BLaER1 treated with 17β-estradiol and CSF1 and Interleukin-3, amounts not matched to agents 10 nM and 100 nM (cell line): ENCODE measurements at regions not wholly inside any gene's neighbourhood (a gene's known extent, or its start where the extent isn't known, plus 50 kb on each side); places are given as distances from the start of the nearest gene placed in this dataset.
"Not testable (repeated sequence)": the region's sequence is repeated elsewhere in the genome, so short reads cannot be mapped to it uniquely, and the experiment has no call there.

Experiments
- H3K27ac ChIP-seq, 11 experiments: shearing (Covaris generic); formaldehyde crosslinking; 2 replicates each; pipeline ENCODE4 v1.8.1; 2022
- H3K27me3 ChIP-seq, 11 experiments: shearing (Covaris generic); formaldehyde crosslinking; 2 replicates each; pipeline ENCODE4 v1.8.1; 2022
- H3K36me3 ChIP-seq, 11 experiments: shearing (Covaris generic); formaldehyde crosslinking; 2 replicates each; pipeline ENCODE4 v1.8.1; 2022
- H3K4me1 ChIP-seq, 10 experiments: shearing (Covaris generic); formaldehyde crosslinking; 2 replicates each; pipeline ENCODE4 v1.8.1; 2022
- H3K4me2 ChIP-seq, 11 experiments: shearing (Covaris generic); formaldehyde crosslinking; 2 replicates each; pipeline ENCODE4 v1.8.1; 2022
- H3K4me3 ChIP-seq, 10 experiments: shearing (Covaris generic); formaldehyde crosslinking; 2 replicates each; pipeline ENCODE4 v1.8.1; 2022
- H3K9ac ChIP-seq, 11 experiments: shearing (Covaris generic); formaldehyde crosslinking; 2 replicates each; pipeline ENCODE4 v1.8.1; 2022
- H3K9me3 ChIP-seq, 11 experiments: shearing (Covaris generic); formaldehyde crosslinking; replicated peaks in 1 of 11; 2 replicates each; pipeline ENCODE4 v1.8.1; 2022
- H4K20me1 ChIP-seq, 11 experiments: shearing (Covaris generic); formaldehyde crosslinking; 2 replicates each; pipeline ENCODE4 v1.8.1; 2022
- Cebpa-rat ChIP-seq, 11 experiments: shearing (Covaris generic); IDR thresholded peaks; 2 replicates each; pipeline ENCODE4 v1.8.1; 2022

DNA sequence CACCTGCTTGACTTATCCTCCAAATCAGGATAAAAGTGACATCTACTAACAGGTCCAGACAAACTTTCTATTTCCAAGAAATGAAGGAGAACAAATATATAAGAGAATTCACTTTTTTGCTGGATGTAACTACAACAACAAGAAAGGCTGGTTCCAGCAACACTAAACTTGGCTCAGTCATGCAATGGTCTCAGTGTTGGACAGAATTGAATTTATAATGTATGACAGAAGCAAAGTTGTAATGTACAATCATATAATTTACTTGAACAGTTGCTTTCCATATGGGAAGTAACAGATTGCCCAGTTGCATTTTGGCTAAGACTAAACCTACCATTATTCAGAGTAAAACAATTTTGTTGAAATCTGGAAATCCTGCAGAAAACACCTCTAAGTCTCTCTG lies 183.3 kb upstream of the INTU start:
- Histone ChIP-seq H3K9me3 (no peaks in the 10 kb centered on the region), H3K9ac (no peak overlapping the region), H3K27ac (no peak overlapping the region), H3K27me3 (no peaks in the 10 kb centered on the region), H3K4me1 (no peaks in the 10 kb centered on the region), H3K4me2 (no peak overlapping the region), H3K4me3 (no peak overlapping the region), H3K36me3 (no peaks in the 10 kb centered on the region), H4K20me1 (no peaks in the 10 kb centered on the region)
- no peak for TF ChIP-seq Cebpa-rat (IDR thresholded peaks at IDR 0.05)

DNA sequence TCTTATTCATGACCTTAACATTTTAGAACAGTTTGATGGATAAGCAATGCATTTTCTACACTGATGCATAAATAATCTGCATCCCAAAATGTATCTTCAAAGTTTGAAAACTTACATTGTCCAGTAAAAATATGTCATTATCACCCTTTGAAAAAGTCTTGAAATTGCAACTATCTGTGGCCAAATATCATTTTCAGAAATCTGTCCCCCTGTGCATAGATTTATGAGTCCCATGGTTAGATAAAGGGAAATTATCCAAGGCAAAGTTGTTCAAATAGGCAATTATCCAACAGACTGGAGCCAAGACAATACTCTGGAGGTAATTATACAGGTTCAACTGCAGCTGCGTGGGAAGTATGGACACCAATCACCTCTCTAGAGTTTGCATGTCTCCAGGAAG lies 182.5 kb upstream of the INTU start:
- Histone ChIP-seq H3K36me3 (no peaks in the 10 kb centered on the region), H3K4me1 (no peaks in the 10 kb centered on the region), H4K20me1 (no peaks in the 10 kb centered on the region), H3K27me3 (no peaks in the 10 kb centered on the region), H3K27ac (no peak overlapping the region), H3K4me2 (no peak overlapping the region), H3K9me3 (no peaks in the 10 kb centered on the region), H3K9ac (no peak overlapping the region), H3K4me3 (no peak overlapping the region)
- TF ChIP-seq Cebpa-rat (IDR thresholded peaks at IDR 0.05), result no peak

DNA sequence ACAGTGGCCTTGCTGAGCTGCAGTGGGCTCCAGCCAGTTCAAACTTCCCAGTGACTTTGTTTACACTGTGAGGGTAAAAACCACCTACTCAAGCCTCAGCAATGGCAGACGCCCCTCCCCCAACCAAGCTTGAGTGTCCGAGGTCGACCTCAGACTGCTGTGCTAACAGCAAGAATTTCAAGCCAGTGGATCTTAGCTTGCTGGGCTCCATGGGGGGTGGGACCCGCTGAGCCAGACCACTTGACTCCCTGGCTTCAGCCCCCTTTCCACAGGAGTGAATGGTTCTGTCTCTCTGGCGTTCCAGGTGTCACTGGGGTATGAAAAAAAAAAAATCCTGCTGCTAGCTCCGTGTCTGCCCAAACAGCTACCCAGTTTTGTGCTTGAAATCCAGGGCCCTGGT lies 168.9 kb upstream of the INTU start:
- Histone ChIP-seq H3K9ac (no peak overlapping the region), H4K20me1 (no peaks in the 10 kb centered on the region), H3K4me2 (no peak overlapping the region), H3K4me3 (no peak overlapping the region), H3K27me3 (no peaks in the 10 kb centered on the region), H3K4me1 (no peaks in the 10 kb centered on the region), H3K36me3 (no peaks in the 10 kb centered on the region), H3K27ac (no peak overlapping the region), H3K9me3 (peaks cover 0 to 4% (median 0%) of the 10 kb centered on the region in 11 experiments; a peak in 2 of 22 replicates)
- TF ChIP-seq Cebpa-rat (IDR thresholded peaks at IDR 0.05), result no peak

DNA sequence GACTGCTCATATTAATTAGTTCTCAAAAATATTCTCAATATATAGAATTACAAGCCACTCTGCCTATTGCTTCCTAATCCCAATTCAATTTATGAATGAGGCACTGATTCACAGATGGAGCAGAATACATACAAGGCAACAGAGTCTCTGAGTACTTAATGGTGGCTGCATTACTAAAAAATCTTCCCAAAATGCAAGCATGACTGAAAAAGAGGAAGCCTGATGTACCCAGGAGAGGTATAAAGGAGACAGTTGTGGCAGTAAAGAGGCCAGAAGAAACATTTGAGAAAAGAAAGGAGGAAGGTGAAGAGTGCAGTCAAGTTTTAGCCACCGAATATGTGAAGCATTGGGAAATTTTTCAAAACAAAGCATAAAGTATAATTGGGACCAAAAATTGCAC lies 163.2 kb upstream of the INTU start:
- TF ChIP-seq Cebpa-rat (IDR thresholded peaks at IDR 0.05), result no peak
- Histone ChIP-seq H3K27me3 (no peaks in the 10 kb centered on the region), H3K9me3 (peaks cover 0 to 9% (median 3%) of the 10 kb centered on the region in 11 experiments; a peak in 8 of 22 replicates), H4K20me1 (no peaks in the 10 kb centered on the region), H3K36me3 (no peaks in the 10 kb centered on the region), H3K9ac (no peak overlapping the region), H3K4me2 (no peak overlapping the region), H3K4me3 (no peak overlapping the region), H3K27ac (no peak overlapping the region), H3K4me1 (no peaks in the 10 kb centered on the region)

DNA sequence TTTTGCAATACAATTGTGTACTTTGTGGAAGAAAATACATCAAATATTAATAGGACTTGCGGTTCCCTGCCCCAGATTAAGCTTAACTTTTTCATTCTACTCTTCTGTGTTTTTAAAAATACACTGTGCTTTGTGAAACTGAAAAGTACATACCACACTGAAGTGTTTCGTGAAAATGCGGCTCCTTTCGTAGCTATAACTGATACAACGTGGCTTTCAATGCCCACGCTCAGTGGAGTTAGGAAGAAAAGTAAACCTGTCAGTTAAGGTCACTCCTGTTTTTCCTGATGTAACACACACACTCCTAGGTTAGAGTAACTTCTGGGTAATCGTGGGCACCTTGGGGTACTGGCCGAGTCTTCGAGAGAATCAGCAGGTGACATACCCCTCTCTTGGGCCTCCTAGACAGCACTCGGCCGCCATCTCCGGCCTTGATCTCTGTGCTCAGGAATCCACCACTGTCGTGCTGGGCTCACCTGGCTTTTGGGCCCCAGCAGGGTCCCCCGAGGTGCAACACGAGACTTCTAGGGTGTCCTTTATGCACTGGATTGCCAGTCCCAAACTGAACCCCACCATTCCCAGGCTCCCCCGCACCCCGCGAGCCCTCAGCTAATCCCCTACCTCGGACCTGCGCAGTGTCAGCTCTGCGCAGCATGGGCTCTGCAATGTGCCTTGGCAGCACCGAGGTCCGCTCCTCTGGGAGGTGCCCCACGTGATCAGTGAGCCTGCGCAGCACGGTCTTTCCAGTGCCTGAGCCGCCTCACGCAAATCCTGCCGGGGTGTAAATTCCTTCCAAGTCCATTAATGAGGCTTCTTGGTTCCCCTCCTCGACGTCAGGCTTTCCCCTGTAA lies 162.6 kb upstream of the INTU start:
- Histone ChIP-seq H3K36me3 (no peaks in the 10 kb centered on the region), H3K9me3 (peaks cover 0 to 9% (median 3%) of the 10 kb centered on the region in 11 experiments; a peak in 8 of 22 replicates), H3K4me3 (no peak overlapping the region), H3K27me3 (no peaks in the 10 kb centered on the region), H3K4me1 (no peaks in the 10 kb centered on the region), H3K4me2 (no peak overlapping the region), H3K27ac (no peak overlapping the region), H3K9ac (no peak overlapping the region), H4K20me1 (no peaks in the 10 kb centered on the region)
- no peak for TF ChIP-seq Cebpa-rat (IDR thresholded peaks at IDR 0.05)

DNA sequence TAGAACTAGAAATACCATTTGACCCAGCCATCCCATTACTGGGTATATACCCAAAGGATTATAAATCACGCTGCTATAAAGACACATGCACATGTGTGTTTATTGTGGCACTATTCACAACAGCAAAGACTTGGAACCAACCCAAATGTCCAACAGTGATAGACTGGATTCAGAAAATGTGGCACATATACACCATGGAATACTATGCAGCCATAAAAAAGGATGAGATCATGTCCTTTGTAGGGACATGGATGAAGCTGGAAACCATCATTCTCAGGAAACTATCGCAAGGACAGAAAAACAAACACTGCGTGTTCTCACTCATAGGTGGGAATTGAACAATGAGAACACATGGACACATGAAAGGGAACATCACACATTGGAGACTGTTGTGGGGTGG lies 154.5 kb upstream of the INTU start:
- H3K4me1 ChIP-seq, H3K27ac ChIP-seq, H3K4me3 ChIP-seq, H3K9ac ChIP-seq, H3K27me3 ChIP-seq, H4K20me1 ChIP-seq, H3K9me3 ChIP-seq, H3K36me3 ChIP-seq, H3K4me2 ChIP-seq: not testable (repeated sequence)

DNA sequence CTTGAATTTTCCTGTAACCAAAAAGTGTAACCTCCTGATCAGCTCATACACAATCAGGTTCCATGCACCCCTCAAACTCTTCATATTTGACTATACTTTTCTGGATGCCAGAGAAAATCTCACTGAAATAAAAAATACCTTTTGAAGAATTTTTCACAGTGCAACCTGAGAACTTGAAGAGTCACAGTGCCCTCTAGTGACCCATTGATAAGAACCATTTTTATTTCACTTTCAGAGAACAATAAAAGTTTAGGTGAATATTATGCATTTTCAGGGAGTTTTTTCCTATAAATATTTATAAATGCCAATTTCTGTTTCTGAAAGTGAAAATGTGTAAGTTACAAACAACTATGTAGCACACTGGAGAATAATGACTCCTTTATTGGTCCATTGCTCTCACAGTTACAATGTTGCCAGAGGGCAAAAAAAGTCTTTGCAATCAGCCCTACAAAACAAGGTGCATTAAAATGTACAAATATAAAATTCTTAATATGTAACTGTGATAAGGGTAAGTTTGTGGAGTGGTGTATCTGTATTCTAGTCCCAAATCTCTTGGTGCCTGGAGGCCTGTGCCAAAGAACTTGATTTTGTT lies 153.6 kb upstream of the INTU start:
- no peak overlapping the region for H3K4me3 ChIP-seq
- H3K27me3 ChIP-seq, result no peaks in the 10 kb centered on the region
- no peaks in the 10 kb centered on the region for H4K20me1 ChIP-seq
- H3K27ac ChIP-seq, result no peak overlapping the region
- peaks cover 0 to 4% (median 0%) of the 10 kb centered on the region in 11 experiments; a peak in 1 of 22 replicates for H3K9me3 ChIP-seq
- H3K9ac ChIP-seq, result no peak overlapping the region
- TF ChIP-seq Cebpa-rat (IDR thresholded peaks at IDR 0.05), result no peak
- no peak overlapping the region for H3K4me2 ChIP-seq
- H3K36me3 ChIP-seq, result no peaks in the 10 kb centered on the region
- H3K4me1 ChIP-seq, result peaks cover 0 to 7% (median 0%) of the 10 kb centered on the region in 10 experiments; a peak in 1 of 20 replicates

DNA sequence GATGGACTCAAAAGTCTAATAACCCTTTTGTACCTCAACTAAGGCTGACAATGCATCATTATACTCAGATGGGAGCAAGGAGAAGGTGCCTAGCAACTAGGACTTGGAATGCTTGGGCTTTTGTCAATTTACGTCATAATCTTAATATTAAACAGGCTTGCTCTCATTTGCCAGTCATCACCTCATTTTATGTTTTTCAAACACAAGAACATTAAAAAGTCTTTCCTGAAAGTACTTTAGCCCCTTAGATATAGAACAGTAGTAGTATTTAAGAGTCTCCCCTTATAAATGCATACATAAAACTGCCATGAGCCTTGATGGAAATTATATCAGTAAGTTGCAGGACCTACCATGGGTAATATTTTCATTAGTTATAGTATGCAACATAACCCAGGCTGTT lies 150.7 kb upstream of the INTU start:
- no peaks in the 10 kb centered on the region for H3K27me3 ChIP-seq
- H3K27ac ChIP-seq, result no peak overlapping the region
- H3K9me3 ChIP-seq, result peaks cover 0 to 4% (median 0%) of the 10 kb centered on the region in 11 experiments; a peak in 1 of 22 replicates
- no peaks in the 10 kb centered on the region for H3K36me3 ChIP-seq
- no peak overlapping the region for H3K4me3 ChIP-seq
- no peak for TF ChIP-seq Cebpa-rat (IDR thresholded peaks at IDR 0.05)
- H3K9ac ChIP-seq, result no peak overlapping the region
- H3K4me1 ChIP-seq, result peaks cover 0 to 7% (median 0%) of the 10 kb centered on the region in 10 experiments; a peak in 1 of 20 replicates
- no peaks in the 10 kb centered on the region for H4K20me1 ChIP-seq
- H3K4me2 ChIP-seq, result no peak overlapping the region

DNA sequence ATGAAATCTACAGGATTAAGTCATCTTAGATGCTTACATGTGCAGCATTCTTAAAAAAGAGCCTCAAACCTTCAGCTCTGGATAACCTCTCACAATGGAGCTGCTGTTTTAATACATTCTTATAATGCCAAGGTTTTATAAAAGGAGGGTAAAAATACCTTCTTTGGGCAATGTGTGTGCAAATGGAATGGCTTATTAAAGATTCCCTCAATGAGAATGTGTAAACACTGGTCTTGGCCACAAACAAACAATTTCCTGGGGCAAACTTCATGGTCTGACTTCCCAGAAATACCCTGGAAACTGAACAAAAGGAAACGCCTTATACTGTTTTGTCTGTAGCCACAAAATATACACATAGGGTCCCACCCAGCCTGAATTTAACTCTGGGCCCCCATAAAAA lies 148.6 kb upstream of the INTU start:
- no peaks in the 10 kb centered on the region for H4K20me1 ChIP-seq
- no peak overlapping the region for H3K27ac ChIP-seq
- no peak overlapping the region for H3K4me2 ChIP-seq
- H3K9me3 ChIP-seq, result no peaks in the 10 kb centered on the region
- H3K27me3 ChIP-seq, result no peaks in the 10 kb centered on the region
- no peaks in the 10 kb centered on the region for H3K36me3 ChIP-seq
- no peak for TF ChIP-seq Cebpa-rat (IDR thresholded peaks at IDR 0.05)
- no peak overlapping the region for H3K4me3 ChIP-seq
- peaks cover 0 to 7% (median 0%) of the 10 kb centered on the region in 10 experiments; a peak in 1 of 20 replicates for H3K4me1 ChIP-seq
- no peak overlapping the region for H3K9ac ChIP-seq

DNA sequence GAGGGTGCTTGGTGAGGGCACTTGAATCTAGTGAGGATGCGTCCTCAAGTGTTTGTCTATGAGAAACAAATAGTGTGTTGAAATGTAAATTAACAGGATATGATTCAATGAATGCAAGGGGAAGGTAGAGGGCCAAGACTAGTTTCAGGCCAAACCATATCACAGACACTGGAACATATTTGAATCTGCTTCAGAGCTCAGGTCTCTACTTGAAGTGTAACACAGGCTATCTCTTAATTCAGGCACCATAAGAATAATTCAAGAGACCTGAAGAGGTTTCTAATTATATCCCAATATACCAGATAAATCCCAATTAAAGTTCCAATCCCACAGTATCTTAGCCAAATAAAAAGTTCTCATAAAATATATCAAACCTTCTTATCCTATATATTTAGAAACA lies 146.5 kb upstream of the INTU start:
- Histone ChIP-seq H3K27ac (no peak overlapping the region), H3K4me1 (no peaks in the 10 kb centered on the region)
- no peak for TF ChIP-seq Cebpa-rat (IDR thresholded peaks at IDR 0.05)

More for the DNA sequence above, 146.5 kb upstream of the INTU start:
- H3K9me3 ChIP-seq, result no peaks in the 10 kb centered on the region
- H3K36me3 ChIP-seq, result no peaks in the 10 kb centered on the region
- no peak overlapping the region for H3K4me3 ChIP-seq
- H3K9ac ChIP-seq, result no peak overlapping the region
- H4K20me1 ChIP-seq, result no peaks in the 10 kb centered on the region
- H3K27me3 ChIP-seq, result no peaks in the 10 kb centered on the region
- H3K4me2 ChIP-seq, result no peak overlapping the region
